Smooth muscle cell (in vitro differentiated cells): ENCODE measurements at regions not wholly inside any gene's neighbourhood (a gene's known extent, or its start where the extent isn't known, plus 50 kb on each side); places are given as distances from the start of the nearest gene placed in this dataset.

Source experiments
- DNase-seq: peaks from one replicate; lab custom pipeline; 2025; ENCODE audit not compliant: unreplicated experiment; lab: John Stamatoyannopoulos, UW
- H2AFZ ChIP-seq: fragments of 200-600 bp; sonication (generic); 2 replicates; pipeline ENCODE4 v1.6.0; 2016; ENCODE audit warnings: antibody characterized with exemption, low read depth, mild to moderate bottlenecking
- H3F3A ChIP-seq: fragments of 200-600 bp; sonication (generic); 2 replicates; pipeline ENCODE4 v1.6.0; 2017; ENCODE audit warnings: antibody characterized with exemption, low read depth
- H3K27ac ChIP-seq: fragments of 200-600 bp; sonication (generic); 2 replicates; pipeline ENCODE4 v1.5.1; 2016; ENCODE audit warnings: low read depth, mild to moderate bottlenecking
- H3K27me3 ChIP-seq: fragments of 200-600 bp; sonication (generic); 2 replicates; pipeline ENCODE4 v1.6.1; 2016; ENCODE audit warnings: low read depth, mild to moderate bottlenecking
- H3K36me3 ChIP-seq: fragments of 200-600 bp; sonication (generic); 2 replicates; pipeline ENCODE4 v1.5.1; 2016; ENCODE audit warnings: low read depth
- H3K4me1 ChIP-seq: fragments of 200-600 bp; sonication (generic); 2 replicates; pipeline ENCODE4 v1.5.1; 2016; ENCODE audit warnings: low read depth
- H3K4me2 ChIP-seq: fragments of 200-600 bp; sonication (generic); 2 replicates; pipeline ENCODE4 v1.6.0; 2016; ENCODE audit warnings: mild to moderate bottlenecking
- H3K4me3 ChIP-seq: fragments of 200-600 bp; sonication (generic); 2 replicates; pipeline ENCODE4 v1.5.1; 2016; ENCODE audit warnings: mild to moderate bottlenecking
- H3K79me2 ChIP-seq: fragments of 200-600 bp; sonication (generic); 2 replicates; pipeline ENCODE4 v1.6.0; 2016; ENCODE audit warnings: low read depth, mild to moderate bottlenecking
- H3K9ac ChIP-seq: fragments of 200-600 bp; sonication (generic); 2 replicates; pipeline ENCODE4 v1.6.0; 2016; ENCODE audit warnings: low read depth
- H3K9me3 ChIP-seq: fragments of 200-600 bp; sonication (generic); replicated peaks from 2 replicates; pipeline ENCODE4 v1.5.1; 2016; ENCODE audit warnings: low read depth
- H4K20me1 ChIP-seq: fragments of 200-600 bp; sonication (generic); 2 replicates; pipeline ENCODE4 v1.6.0; 2016; ENCODE audit warnings: low read depth
- CTCF ChIP-seq: fragments of 200-600 bp; sonication (generic); IDR thresholded peaks from 2 replicates; pipeline ENCODE4 v1.5.1; 2017; ENCODE audit warnings: borderline replicate concordance, mild to moderate bottlenecking, antibody characterized with exemption; ENCODE audit not compliant: insufficient read depth, poor library complexity, severe bottlenecking
- WGBS: methylation state at CpG from one replicate; pipeline ENCODE4 v1.1.7; 2016; ENCODE audit warnings: low lambda C conversion rate; 5-methylcytosine and 5-hydroxymethylcytosine counted together

GRCh38 chr2:187008111-187008510, 159.1 kb upstream of the ZSWIM2 start:
- Histone ChIP-seq H3K27me3 (no peaks in the 10 kb centered on the region), H3K79me2 (no peaks in the 10 kb centered on the region), H3K27ac (no peak overlapping the region), H3K4me1 (no peaks in the 10 kb centered on the region), H3K9me3 (no peaks in the 10 kb centered on the region), H3K4me2 (no peak overlapping the region), H3K4me3 (no peak overlapping the region), H2AFZ (no peak overlapping the region), H4K20me1 (no peaks in the 10 kb centered on the region), H3F3A (peaks cover 4% of the 10 kb centered on the region), H3K36me3 (no peaks in the 10 kb centered on the region), H3K9ac (no peak overlapping the region)
- DNase-seq: no peak
- no peak for TF ChIP-seq CTCF

- no peak for TF ChIP-seq CTCF
- H4K20me1 ChIP-seq: no peaks in the 10 kb centered on the region
- no peaks in the 10 kb centered on the region for H3K27me3 ChIP-seq
- H3K36me3 ChIP-seq: no peaks in the 10 kb centered on the region
- no peaks in the 10 kb centered on the region for H3K9me3 ChIP-seq
- no peak for DNase-seq
- H3K4me1 ChIP-seq: no peaks in the 10 kb centered on the region
- H3F3A ChIP-seq: no peaks in the 10 kb centered on the region
- WGBS: 100% methylated on average over 1 of the region's 1 CpG
- no peak overlapping the region for H3K4me3 ChIP-seq
- H3K27ac ChIP-seq: no peak overlapping the region
- no peak overlapping the region for H3K9ac ChIP-seq
- H3K79me2 ChIP-seq: no peaks in the 10 kb centered on the region
- H3K4me2 ChIP-seq: no peak overlapping the region
- H2AFZ ChIP-seq: no peak overlapping the region
Measured at GRCh38 chr2:187003611-187004010, 154.6 kb upstream of the ZSWIM2 start.

- H3K9ac ChIP-seq: no peak overlapping the region
- no peaks in the 10 kb centered on the region for H3K4me1 ChIP-seq
- no peak overlapping the region for H3K4me2 ChIP-seq
- no peaks in the 10 kb centered on the region for H3K9me3 ChIP-seq
- H3K36me3 ChIP-seq: no peaks in the 10 kb centered on the region
- H3K27me3 ChIP-seq: no peaks in the 10 kb centered on the region
- no peak overlapping the region for H2AFZ ChIP-seq
- WGBS: 96% methylated on average over 32 of the region's 32 CpGs
- no peaks in the 10 kb centered on the region for H3F3A ChIP-seq
- TF ChIP-seq CTCF: no peak
- H3K79me2 ChIP-seq: no peaks in the 10 kb centered on the region
- DNase-seq: no peak
- H3K27ac ChIP-seq: no peak overlapping the region
- H4K20me1 ChIP-seq: no peaks in the 10 kb centered on the region
- no peak overlapping the region for H3K4me3 ChIP-seq
Measured at GRCh38 chr2:187003038-187003554, 154.1 kb upstream of the ZSWIM2 start.

GRCh38 chr2:187002242-187002641, 153.3 kb upstream of the ZSWIM2 start:
- no peaks in the 10 kb centered on the region for H4K20me1 ChIP-seq
- 99% methylated on average over 18 of the region's 18 CpGs for WGBS
- H3F3A ChIP-seq: no peaks in the 10 kb centered on the region
- H3K9me3 ChIP-seq: no peaks in the 10 kb centered on the region
- H3K36me3 ChIP-seq: no peaks in the 10 kb centered on the region
- no peaks in the 10 kb centered on the region for H3K4me1 ChIP-seq
- no peaks in the 10 kb centered on the region for H3K79me2 ChIP-seq
- H3K4me3 ChIP-seq: no peak overlapping the region
- DNase-seq: no peak
- H3K27me3 ChIP-seq: no peaks in the 10 kb centered on the region
- H3K27ac ChIP-seq: no peak overlapping the region
- H3K4me2 ChIP-seq: no peak overlapping the region
- no peak overlapping the region for H3K9ac ChIP-seq
- no peak for TF ChIP-seq CTCF
- no peak overlapping the region for H2AFZ ChIP-seq
